Stomach (tissue), 4 donors: ENCODE measurements at regions not wholly inside any gene's neighbourhood (a gene's known extent, or its start where the extent isn't known, plus 50 kb on each side); places are given as distances from the start of the nearest gene placed in this dataset.

ENCODE experiments used
- CTCF ChIP-seq, 7 experiments: fragments of 450-650 bp in 4 of 7; fragments of 200-600 bp in 3 of 7; sonication (generic) in 3 of 7; IDR thresholded peaks; one replicate each; pipeline ENCODE4 v1.5.1; 2016 to 2019; ENCODE audit warnings: antibody characterized with exemption in 7 of 7, control low read depth in 2 of 7, mild to moderate bottlenecking in 1 of 7
- EP300 ChIP-seq: sonication (generic); formaldehyde crosslinking; IDR thresholded peaks from one replicate; pipeline ENCODE4 v1.6.1; 2017; ENCODE audit warnings: antibody characterized with exemption
- POLR2A ChIP-seq, 4 donors: fragments of 450-650 bp; IDR thresholded peaks; one replicate each; pipeline ENCODE4 v1.6.1; 2016; ENCODE audit warnings: antibody characterized with exemption in 4 of 4, control low read depth in 2 of 4, mild to moderate bottlenecking in 1 of 4, moderate library complexity in 1 of 4
- POLR2AphosphoS5 ChIP-seq, 3 donors: sonication (generic); formaldehyde crosslinking; IDR thresholded peaks; one replicate each; pipeline ENCODE4 v1.6.1; 2016; ENCODE audit warnings: antibody characterized with exemption in 3 of 3

GRCh38 chr2:152974146-152974545 is 255.7 kb downstream of the ARL6IP6 start:
- no peak for TF ChIP-seq POLR2AphosphoS5 (IDR thresholded peaks at IDR 0.05)
- TF ChIP-seq CTCF (IDR thresholded peaks at IDR 0.05): no peak
- TF ChIP-seq POLR2A (IDR thresholded peaks at IDR 0.05): no peak
- TF ChIP-seq EP300: no peak
